Psoas muscle (tissue), 7 donors: ENCODE measurements at regions not wholly inside any gene's neighbourhood (a gene's known extent, or its start where the extent isn't known, plus 50 kb on each side); places are given as distances from the start of the nearest gene placed in this dataset.
A peak's percentile ranks its signal among the peaks of the same experiment; 100 is the strongest.

Source experiments
- ATAC-seq, 4 donors: fragments of 200-7000 bp; cut with Tn5 transposase; one replicate each; pipeline ENCODE4 v1.9.1; 2020; ENCODE audit warnings: moderate library complexity in 3 of 4, mild to moderate bottlenecking in 2 of 4
- DNase-seq, 2 donors: peaks; one replicate each; pipeline ENCODE4 v3.0.0-alpha.2; 2020
- H3K27ac ChIP-seq: fragments of 200-600 bp; one replicate; pipeline ENCODE4 v1.8.0; 2022
- H3K27me3 ChIP-seq, 3 donors: fragments of 200-600 bp in 1 of 3; one replicate each; pipeline versions ENCODE4 v1.6.1 to v1.8.0; 2013 to 2022; ENCODE audit warnings: low read length in 2 of 3, mild to moderate bottlenecking in 2 of 3, moderate library complexity in 1 of 3; ENCODE audit not compliant: insufficient read depth in 3 of 3
- H3K36me3 ChIP-seq, 2 donors: fragments of 200-600 bp in 1 of 2; one replicate each; pipeline versions ENCODE4 v1.6.1 to v1.8.0; 2013 to 2022; ENCODE audit warnings: low read depth in 1 of 2, mild to moderate bottlenecking in 1 of 2, moderate library complexity in 1 of 2; ENCODE audit not compliant: insufficient read depth in 1 of 2
- H3K4me1 ChIP-seq: fragments of 200-600 bp; one replicate; pipeline ENCODE4 v1.8.0; 2022
- H3K4me3 ChIP-seq: fragments of 200-600 bp; one replicate; pipeline ENCODE4 v1.8.0; 2022; ENCODE audit warnings: mild to moderate bottlenecking
- H3K9me3 ChIP-seq: fragments of 200-600 bp; one replicate; pipeline ENCODE4 v1.8.0; 2022
- CTCF ChIP-seq: fragments of 200-600 bp; IDR thresholded peaks from one replicate; pipeline ENCODE4 v1.8.0; 2022; ENCODE audit warnings: antibody characterized with exemption
- WGBS, 3 donors: extraction: QIAGEN DNeasy Blood & Tissue Kit; methylation state at CpG; one replicate each; pipeline versions ENCODE4 v1.1.6 to v1.1.7; 2013; 5-methylcytosine and 5-hydroxymethylcytosine counted together
- intact Hi-C, 2 donors: fragments of 100-400 bp; cut with DNase I; formaldehyde crosslinking; loops; one replicate each; pipeline versions ENCODE4 v1.11.0 to v1.14.2; 2022
- donor health status: healthy with polysubstance abuse.
- donor health status: DM: no; HTN: no; CAD: no; lungs with moderate emphysema.
- donor health status: Bipolar disorder and iron deficiency.
- donor health status: healthy.
- donor health status: DM: yes; HTN: yes; CAD: no.
- donor health status: DM: no; HTN: no; CAD: no.
- donor health status: DM: yes; HTN: yes; CAD: no.

- Histone ChIP-seq H3K4me3 (no peak overlapping the region), H3K36me3 (no peaks in the 10 kb centered on the region), H3K9me3 (no peaks in the 10 kb centered on the region), H3K27ac (no peak overlapping the region), H3K4me1 (no peaks in the 10 kb centered on the region), H3K27me3 (no peaks in the 10 kb centered on the region)
- no peak for ATAC-seq
- TF ChIP-seq CTCF: no peak
- DNase-seq: no peak
- intact Hi-C loops: no loop called here
These were observed 328.3 kb upstream of the CITED2 start for GRCh38 chr6:139702706-139703105.

- Histone ChIP-seq H3K27me3 (no peaks in the 10 kb centered on the region), H3K36me3 (no peaks in the 10 kb centered on the region), H3K4me3 (no peak overlapping the region), H3K9me3 (no peaks in the 10 kb centered on the region), H3K4me1 (no peaks in the 10 kb centered on the region), H3K27ac (no peak overlapping the region)
- 95 to 99% (median 98%) methylated on average over 4 of the region's 4 CpGs for WGBS, 3 donors
- ATAC-seq (no peak), DNase-seq (no peak)
- no peak for TF ChIP-seq CTCF
- intact Hi-C loops: no loop called here
These were observed 327.2 kb upstream of the CITED2 start for GRCh38 chr6:139701695-139702094.

GRCh38 chr6:139701003-139701402 lies 326.6 kb upstream of the CITED2 start:
- no peak overlapping the region for H3K27ac ChIP-seq
- H3K4me1 ChIP-seq: no peaks in the 10 kb centered on the region
- H3K4me3 ChIP-seq: no peak overlapping the region
- 90 to 100% (median 96%) methylated on average over 1 of the region's 1 CpG for WGBS, 3 donors
- no peak for ATAC-seq
- H3K27me3 ChIP-seq: no peaks in the 10 kb centered on the region
- intact Hi-C loops: no loop called here
- TF ChIP-seq CTCF: no peak
- H3K36me3 ChIP-seq: no peaks in the 10 kb centered on the region
- H3K9me3 ChIP-seq: no peaks in the 10 kb centered on the region
- no peak for DNase-seq

- WGBS, 3 donors: 94 to 100% (median 98%) methylated on average over 1 of the region's 1 CpG
- Histone ChIP-seq H3K27ac (no peak overlapping the region), H3K9me3 (no peaks in the 10 kb centered on the region), H3K4me3 (no peak overlapping the region), H3K36me3 (no peaks in the 10 kb centered on the region), H3K4me1 (peaks cover 4% of the 10 kb centered on the region), H3K27me3 (no peaks in the 10 kb centered on the region)
- intact Hi-C loops: loop anchor here in 1 of 2 donors (10.0 kb wide), 1 partner anchor 455 kb away; no protein-coding TSS in a partner anchor
- DNase-seq (no peak), ATAC-seq (no peak)
- no peak for TF ChIP-seq CTCF
These were observed 325.5 kb upstream of the CITED2 start for GRCh38 chr6:139699911-139700310.

- H3K4me3 ChIP-seq: no peak overlapping the region
- H3K9me3 ChIP-seq: no peaks in the 10 kb centered on the region
- TF ChIP-seq CTCF: no peak
- no peaks in the 10 kb centered on the region for H3K36me3 ChIP-seq
- DNase-seq (no peak), ATAC-seq (peak in 3 of 4 donors; percentile 28 to 60 (median 37))
- WGBS, 3 donors: 23 to 59% (median 55%) methylated on average over 1 of the region's 1 CpG
- intact Hi-C loops: loop anchor here in 1 of 2 donors (10.0 kb wide), 1 partner anchor 455 kb away; no protein-coding TSS in a partner anchor
- no peak overlapping the region for H3K27ac ChIP-seq
- peaks cover 4% of the 10 kb centered on the region for H3K4me1 ChIP-seq
- H3K27me3 ChIP-seq: no peaks in the 10 kb centered on the region
These were observed 324.9 kb upstream of the CITED2 start for GRCh38 chr6:139699335-139699734.
